Gastrocnemius medialis (tissue), 4 donors: ENCODE measurements at regions not wholly inside any gene's neighbourhood (a gene's known extent, or its start where the extent isn't known, plus 50 kb on each side); places are given as distances from the start of the nearest gene placed in this dataset.

Experiments used
- ATAC-seq, 2 donors: fragments of 150-250 bp; one replicate each; pipeline ENCODE4 v1.9.1; 2016
- DNase-seq, 2 donors: peaks; one replicate each; pipeline ENCODE4 v3.0.0-alpha.2; 2019
- H3K27ac ChIP-seq, 4 donors: fragments of 200-600 bp; sonication (generic); 1 replicate in 1 of 4; 2 replicates in 3 of 4; pipeline ENCODE4 v1.5.1; 2016 to 2018; ENCODE audit warnings: mild to moderate bottlenecking in 2 of 4, moderate library complexity in 1 of 4
- H3K27me3 ChIP-seq, 3 donors: fragments of 200-600 bp; sonication (generic) in 2 of 3; 1 replicate in 1 of 3; 2 replicates in 2 of 3; pipeline versions ENCODE4 v1.5.1 to v1.6.0; 2016 to 2019; ENCODE audit warnings: mild to moderate bottlenecking in 1 of 3, moderate library complexity in 1 of 3
- H3K36me3 ChIP-seq, 2 donors: fragments of 200-600 bp; sonication (generic) in 1 of 2; one replicate each; pipeline ENCODE4 v1.5.1; 2017 to 2018
- H3K4me1 ChIP-seq, 2 donors: fragments of 200-600 bp; sonication (generic) in 1 of 2; one replicate each; pipeline ENCODE4 v1.5.1; 2016 to 2017; ENCODE audit warnings: mild to moderate bottlenecking in 2 of 2
- H3K4me3 ChIP-seq, 4 donors: fragments of 200-600 bp; sonication (generic) in 3 of 4; 1 replicate in 1 of 4; 2 replicates in 3 of 4; pipeline ENCODE4 v1.5.1; 2016 to 2019; ENCODE audit warnings: mild to moderate bottlenecking in 2 of 4
- H3K9me3 ChIP-seq, 3 donors: fragments of 200-600 bp; sonication (generic) in 2 of 3; 1 replicate in 1 of 3; 2 replicates in 2 of 3; pipeline ENCODE4 v1.5.1; 2016 to 2019
- CTCF ChIP-seq, 5 experiments: fragments of 450-650 bp in 3 of 5; fragments of 200-600 bp in 2 of 5; sonication (generic) in 2 of 5; IDR thresholded peaks in 4 of 5; conservative IDR thresholded peaks in 1 of 5; 1 replicate in 4 of 5; 2 replicates in 1 of 5; pipeline ENCODE4 v1.5.1; 2016 to 2019; ENCODE audit warnings: antibody characterized with exemption in 5 of 5, mild to moderate bottlenecking in 3 of 5, moderate library complexity in 3 of 5
- POLR2A ChIP-seq, 2 donors: fragments of 450-650 bp; IDR thresholded peaks; one replicate each; pipeline ENCODE4 v1.6.1; 2017; ENCODE audit warnings: antibody characterized with exemption in 2 of 2, mild to moderate bottlenecking in 2 of 2, moderate library complexity in 2 of 2
- in situ Hi-C, 4 donors: fragments of 200-750 bp; cut with MboI; loops; one replicate each; pipeline versions ENCODE4 v1.15.0 to v1.8.0; 2017; ENCODE audit warnings: low sequenced_read_pairs in 4 of 4
- intact Hi-C: fragments of 100-400 bp; cut with DNase I; formaldehyde crosslinking; loops from one replicate; pipeline ENCODE4 v1.15.1; 2023; ENCODE audit warnings: low total_unique reads

- TF ChIP-seq POLR2A (IDR thresholded peaks at IDR 0.05) (no peak), CTCF (IDR thresholded peaks at IDR 0.05 in 4 of 5, conservative IDR thresholded peaks at IDR 0.05 in 1 of 5) (no peak)
- Histone ChIP-seq H3K27ac (no peak overlapping the region), H3K4me1 (no peaks in the 10 kb centered on the region), H3K27me3 (no peaks in the 10 kb centered on the region), H3K4me3 (no peak overlapping the region), H3K9me3 (no peaks in the 10 kb centered on the region), H3K36me3 (no peaks in the 10 kb centered on the region)
- no peak for DNase-seq
- in situ Hi-C loops, result no loop called here
- ATAC-seq, result no peak
- intact Hi-C loops, result no loop called here
These were observed 113.5 kb downstream of the CAAP1 start for GRCh38 chr9:26779062-26779461.

- no peak for TF ChIP-seq CTCF (IDR thresholded peaks at IDR 0.05 in 4 of 5, conservative IDR thresholded peaks at IDR 0.05 in 1 of 5)
- no peak for TF ChIP-seq POLR2A (IDR thresholded peaks at IDR 0.05)
- intact Hi-C loops (no loop called here), in situ Hi-C loops (no loop called here)
- ATAC-seq, result no peak
- Histone ChIP-seq H3K36me3 (no peaks in the 10 kb centered on the region), H3K27me3 (no peaks in the 10 kb centered on the region), H3K4me1 (no peaks in the 10 kb centered on the region), H3K27ac (no peak overlapping the region), H3K9me3 (no peaks in the 10 kb centered on the region), H3K4me3 (no peak overlapping the region)
- no peak for DNase-seq
These were observed 117.2 kb downstream of the CAAP1 start for GRCh38 chr9:26775391-26775790.

- no peak for DNase-seq
- in situ Hi-C loops (loop anchor here in 1 of 4 donors (25.0 kb wide), 1 partner anchor 89 kb away; no protein-coding TSS in a partner anchor), intact Hi-C loops (no loop called here)
- Histone ChIP-seq H3K27me3 (no peaks in the 10 kb centered on the region), H3K9me3 (no peaks in the 10 kb centered on the region), H3K36me3 (no peaks in the 10 kb centered on the region), H3K27ac (no peak overlapping the region), H3K4me3 (no peak overlapping the region), H3K4me1 (no peaks in the 10 kb centered on the region)
- TF ChIP-seq POLR2A (IDR thresholded peaks at IDR 0.05), result no peak
- no peak for ATAC-seq
These were observed 119.5 kb downstream of the CAAP1 start for GRCh38 chr9:26773056-26773455.

- ATAC-seq (no peak), DNase-seq (no peak)
- Histone ChIP-seq H3K27me3 (no peaks in the 10 kb centered on the region), H3K36me3 (no peaks in the 10 kb centered on the region), H3K27ac (no peak overlapping the region), H3K4me3 (no peak overlapping the region), H3K9me3 (no peaks in the 10 kb centered on the region), H3K4me1 (no peaks in the 10 kb centered on the region)
- TF ChIP-seq POLR2A (IDR thresholded peaks at IDR 0.05), result no peak
- TF ChIP-seq CTCF (IDR thresholded peaks at IDR 0.05 in 4 of 5, conservative IDR thresholded peaks at IDR 0.05 in 1 of 5), result no peak
- in situ Hi-C loops, result loop anchor here in 1 of 4 donors (25.0 kb wide), 1 partner anchor 91 kb away; no protein-coding TSS in a partner anchor
- intact Hi-C loops, result no loop called here
These were observed 121.8 kb downstream of the CAAP1 start for GRCh38 chr9:26770821-26771220.

GRCh38 chr9:26768145-26768544 is 124.5 kb downstream of the CAAP1 start:
- TF ChIP-seq POLR2A (IDR thresholded peaks at IDR 0.05) (no peak), CTCF (IDR thresholded peaks at IDR 0.05 in 4 of 5, conservative IDR thresholded peaks at IDR 0.05 in 1 of 5) (no peak)
- no peaks in the 10 kb centered on the region for H3K9me3 ChIP-seq
- H3K4me1 ChIP-seq, result no peaks in the 10 kb centered on the region
- DNase-seq, result no peak
- no peak overlapping the region for H3K27ac ChIP-seq
- in situ Hi-C loops, result loop anchor here in 1 of 4 donors (25.0 kb wide), 1 partner anchor 94 kb away; no protein-coding TSS in a partner anchor
- no peaks in the 10 kb centered on the region for H3K36me3 ChIP-seq
- no peaks in the 10 kb centered on the region for H3K27me3 ChIP-seq
- no peak overlapping the region for H3K4me3 ChIP-seq
- intact Hi-C loops, result no loop called here
- no peak for ATAC-seq
